GM21515 (cell line): ENCODE measurements at regions not wholly inside any gene's neighbourhood (a gene's known extent, or its start where the extent isn't known, plus 50 kb on each side); places are given as distances from the start of the nearest gene placed in this dataset.

Source experiments
- ATAC-seq: cut with Tn5 transposase; IDR thresholded peaks from one replicate; pipeline ENCODE4 v1.9.1; 2021; ENCODE audit not compliant: unreplicated experiment

GRCh38 chr1:57886376-57886775, 462.5 kb upstream of the DAB1 start:
- ATAC-seq = no peak

GRCh38 chr1:57883642-57883995, 459.8 kb upstream of the DAB1 start:
- ATAC-seq = no peak

GRCh38 chr1:57882934-57883641, 459.2 kb upstream of the DAB1 start:
- no peak for ATAC-seq

DNA sequence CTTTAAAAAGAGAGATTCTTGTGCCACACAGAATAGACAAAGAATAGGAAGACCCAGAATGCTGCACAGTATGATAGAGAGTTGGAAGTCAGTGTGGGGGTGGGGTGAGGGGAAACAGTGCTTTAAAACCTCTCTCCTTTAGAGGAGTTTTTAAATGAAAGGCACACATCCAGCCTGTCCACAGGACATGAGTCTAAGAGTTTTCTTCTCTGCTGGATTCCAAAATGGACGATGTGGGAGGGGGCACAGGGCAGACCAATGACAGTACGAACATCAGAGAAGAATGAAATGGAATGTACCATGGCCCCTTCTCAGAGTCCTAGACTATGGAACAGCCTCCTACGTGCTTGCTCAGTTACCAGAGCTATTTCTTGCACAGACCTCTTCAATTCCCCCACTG, 458.2 kb upstream of the DAB1 start:
- ATAC-seq = no peak

DNA sequence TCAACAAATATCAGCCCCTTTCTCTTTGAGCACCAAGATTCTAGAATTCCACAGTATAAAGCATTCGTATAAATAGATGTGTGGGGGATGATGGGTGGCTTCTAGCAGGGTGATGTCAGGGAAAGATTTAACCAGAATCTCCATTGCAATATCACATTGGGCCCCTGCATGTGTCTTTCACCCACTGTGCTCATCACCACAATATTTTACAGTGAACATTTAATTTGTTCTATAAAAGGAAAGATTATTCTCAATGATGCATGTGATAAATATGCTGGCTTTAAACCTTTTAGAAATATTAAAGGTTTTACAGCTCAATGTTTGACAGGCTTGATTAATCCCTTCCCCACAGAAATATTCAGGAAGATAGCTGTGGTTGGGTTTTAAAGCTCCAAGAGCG, 457.8 kb upstream of the DAB1 start:
- ATAC-seq = no peak

DNA sequence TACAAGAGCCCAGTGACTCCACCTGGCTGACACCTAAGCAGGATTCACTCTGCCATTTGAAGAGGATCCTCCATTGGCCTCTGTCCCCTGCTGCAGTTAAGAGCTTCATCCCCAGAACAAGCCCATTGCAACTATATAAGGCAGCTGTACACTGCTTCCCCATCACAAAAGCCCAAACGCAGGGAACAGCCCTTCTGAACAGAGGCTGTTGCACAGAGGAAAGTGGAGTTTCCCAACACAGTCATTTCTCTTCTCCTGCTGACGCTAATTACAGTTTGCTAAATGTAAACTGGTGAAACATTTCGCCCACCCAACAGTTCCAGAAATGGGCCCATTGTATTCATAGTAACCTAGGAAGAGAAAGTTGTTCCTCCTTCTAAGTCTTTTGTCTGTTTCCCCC, 455.8 kb upstream of the DAB1 start:
- ATAC-seq = no peak

- ATAC-seq = no peak
Observed at GRCh38 chr1:57874418-57874877, 450.6 kb upstream of the DAB1 start.

- ATAC-seq = no peak
Observed at GRCh38 chr1:57872913-57873312, 449.1 kb upstream of the DAB1 start.

DNA sequence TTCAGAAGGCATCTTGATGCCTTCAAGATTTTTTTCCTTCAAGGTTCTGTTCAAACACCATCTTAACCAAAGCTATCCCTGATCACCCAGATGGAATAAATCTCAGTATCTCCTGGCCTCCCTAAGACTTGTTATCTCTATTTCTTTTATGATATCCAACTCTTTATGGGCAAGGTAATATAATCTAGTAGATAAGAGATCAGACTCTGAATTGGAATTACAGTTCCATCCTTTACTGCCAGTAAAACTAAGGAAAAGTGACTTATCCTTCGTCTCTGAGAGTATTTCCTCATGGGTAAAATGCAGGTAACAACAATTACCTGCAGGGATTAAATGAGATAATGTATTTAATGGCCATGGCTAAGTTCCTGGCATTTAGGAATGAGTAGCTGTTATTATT, 445.0 kb upstream of the DAB1 start:
- no peak for ATAC-seq

GRCh38 chr1:57868239-57868638, 444.4 kb upstream of the DAB1 start:
- ATAC-seq = no peak

DNA sequence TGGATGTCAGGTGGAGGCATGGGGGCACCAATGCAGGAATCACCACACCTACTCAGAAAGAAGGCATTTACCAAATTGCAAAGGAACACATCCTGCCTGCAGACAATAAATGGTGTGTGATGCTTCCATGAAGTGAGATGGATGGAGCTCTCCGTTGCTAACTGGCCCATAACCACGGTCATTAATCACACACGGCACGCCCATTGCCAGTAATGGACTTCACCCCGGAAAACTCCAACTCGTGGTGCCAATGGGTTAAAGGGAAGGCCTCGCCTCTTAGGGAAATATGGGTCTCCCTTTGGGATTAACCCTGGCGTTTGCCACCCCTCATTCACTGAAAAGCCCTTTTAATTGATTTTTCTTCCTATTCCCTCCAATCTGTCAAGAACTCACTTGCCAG, 443.1 kb upstream of the DAB1 start:
- no peak for ATAC-seq

DNA sequence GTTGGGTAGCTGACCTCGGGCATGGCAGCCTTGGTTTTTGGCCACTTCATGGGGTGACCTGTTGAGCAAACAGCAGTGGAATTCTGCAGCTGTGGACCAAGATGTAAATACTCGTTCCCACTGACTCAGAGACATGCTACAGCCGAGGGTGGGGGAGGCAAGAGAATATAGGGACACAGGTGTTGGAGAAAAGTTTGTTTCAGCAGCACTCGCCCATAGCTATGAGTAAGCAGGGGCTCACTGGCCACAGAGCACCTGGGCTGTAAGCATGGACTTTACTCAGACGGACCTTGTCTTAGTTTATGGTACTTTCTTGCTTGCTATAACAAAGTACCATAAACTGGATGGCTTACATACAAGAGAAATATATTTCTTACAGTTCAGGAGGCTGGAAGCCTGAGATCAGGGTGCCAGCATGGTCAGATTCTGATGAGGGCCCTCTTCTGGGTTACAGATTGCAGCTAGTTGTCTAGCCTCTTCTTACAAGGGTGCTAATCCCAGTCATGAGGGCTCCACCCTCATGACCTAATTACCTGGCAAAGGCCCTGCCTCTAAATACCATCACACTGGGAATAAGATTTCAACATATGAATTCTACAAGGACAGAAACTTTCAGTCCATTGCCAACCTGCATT, 437.2 kb upstream of the DAB1 start:
- ATAC-seq = no peak

DNA sequence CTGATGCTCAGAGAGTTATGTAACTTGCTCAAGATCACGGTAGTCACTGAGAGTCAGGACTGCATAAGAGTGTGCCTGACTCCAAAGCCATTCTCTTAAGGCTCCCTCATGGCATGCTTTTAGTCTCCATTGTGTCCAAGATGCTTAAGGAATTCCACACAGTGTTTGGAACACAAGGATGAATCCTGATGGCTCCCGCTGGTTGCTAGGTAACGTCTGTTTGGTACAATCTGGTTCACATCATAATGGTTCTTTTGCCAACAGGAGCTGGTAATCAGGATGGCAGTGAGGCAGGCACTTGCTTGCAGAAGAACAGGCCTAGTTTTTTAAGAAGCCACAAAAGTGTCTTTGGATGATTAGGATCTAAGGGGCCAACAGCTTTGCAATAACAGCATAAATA, 436.5 kb upstream of the DAB1 start:
- ATAC-seq = no peak

GRCh38 chr1:57858740-57859139, 434.9 kb upstream of the DAB1 start:
- no peak for ATAC-seq

DNA sequence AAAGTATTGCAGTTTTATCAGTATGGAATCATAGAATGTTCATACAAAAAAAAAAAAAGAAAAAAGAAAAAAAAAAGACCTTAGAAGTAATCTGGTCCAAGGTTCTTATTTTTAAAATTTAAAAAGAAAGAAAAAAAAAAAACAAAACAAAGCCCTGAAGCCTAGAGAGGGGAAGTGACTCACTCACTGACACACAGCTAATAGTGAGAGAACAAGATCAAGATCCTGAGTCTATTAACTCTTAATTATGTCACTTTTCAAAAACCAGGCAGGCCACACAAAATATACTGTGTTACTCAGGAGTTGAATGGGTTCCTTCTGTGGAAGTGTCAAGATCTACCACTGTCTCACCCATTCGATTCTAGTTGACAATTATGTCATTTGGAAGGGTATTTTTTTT, 433.9 kb upstream of the DAB1 start:
- no peak for ATAC-seq

DNA sequence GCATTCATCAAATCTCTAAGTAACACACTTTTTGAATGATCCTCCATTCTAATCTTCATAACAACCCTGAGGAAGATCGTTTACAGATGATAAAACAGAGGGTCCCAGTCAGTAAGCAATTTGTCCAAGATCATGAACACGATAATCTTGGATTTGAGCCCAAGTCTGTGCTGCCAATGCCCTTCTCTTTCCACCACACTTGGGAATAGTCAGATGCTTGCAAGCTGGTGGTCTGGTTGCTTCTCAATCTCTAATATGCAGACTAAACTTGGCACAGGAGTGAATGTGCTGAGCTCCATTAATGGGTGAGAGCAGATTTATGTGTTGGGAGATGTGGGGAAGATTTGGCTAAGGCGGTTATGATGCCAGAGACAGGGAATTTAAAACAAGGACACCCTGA, 430.6 kb upstream of the DAB1 start:
- ATAC-seq = no peak

GRCh38 chr1:57850176-57850940, 426.5 kb upstream of the DAB1 start:
- ATAC-seq = no peak

DNA sequence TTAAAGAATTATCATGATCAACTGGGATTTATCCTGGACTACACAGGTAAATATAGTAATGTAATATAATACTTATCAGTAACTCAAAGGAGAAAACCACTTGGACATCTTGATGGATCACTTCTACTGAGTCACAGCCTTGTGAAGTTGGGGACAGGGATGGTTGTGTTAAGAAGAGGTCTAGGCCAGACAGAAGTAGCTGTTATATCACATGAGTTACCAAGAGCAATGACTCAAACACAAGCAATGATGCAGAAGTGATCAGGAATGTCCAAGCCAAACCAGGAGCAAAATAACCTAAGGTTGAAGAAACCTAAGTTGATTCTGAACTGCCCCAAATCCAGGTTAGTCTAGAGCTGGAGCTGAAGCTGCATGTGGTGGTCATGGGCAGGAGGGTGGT, 424.5 kb upstream of the DAB1 start:
- ATAC-seq = no peak

DNA sequence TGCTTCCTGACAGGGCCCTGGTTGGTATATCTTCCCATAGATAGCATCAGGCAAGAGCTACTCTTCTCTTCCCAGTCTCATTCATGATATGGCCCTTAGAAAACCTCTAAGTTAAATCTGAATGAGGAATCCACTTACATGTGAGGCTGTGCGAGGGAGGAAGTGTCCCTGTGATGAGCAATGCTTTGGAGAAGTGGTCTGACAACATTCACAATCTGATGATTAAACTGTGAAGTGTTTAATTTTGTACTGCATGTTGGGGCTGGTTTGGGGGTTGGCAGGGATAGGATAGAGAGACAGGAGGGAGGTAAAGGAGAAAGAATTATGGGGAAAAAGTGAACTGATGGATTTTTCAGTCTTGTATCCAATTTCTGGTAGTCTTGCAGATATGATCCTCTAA, 421.2 kb upstream of the DAB1 start:
- no peak for ATAC-seq

DNA sequence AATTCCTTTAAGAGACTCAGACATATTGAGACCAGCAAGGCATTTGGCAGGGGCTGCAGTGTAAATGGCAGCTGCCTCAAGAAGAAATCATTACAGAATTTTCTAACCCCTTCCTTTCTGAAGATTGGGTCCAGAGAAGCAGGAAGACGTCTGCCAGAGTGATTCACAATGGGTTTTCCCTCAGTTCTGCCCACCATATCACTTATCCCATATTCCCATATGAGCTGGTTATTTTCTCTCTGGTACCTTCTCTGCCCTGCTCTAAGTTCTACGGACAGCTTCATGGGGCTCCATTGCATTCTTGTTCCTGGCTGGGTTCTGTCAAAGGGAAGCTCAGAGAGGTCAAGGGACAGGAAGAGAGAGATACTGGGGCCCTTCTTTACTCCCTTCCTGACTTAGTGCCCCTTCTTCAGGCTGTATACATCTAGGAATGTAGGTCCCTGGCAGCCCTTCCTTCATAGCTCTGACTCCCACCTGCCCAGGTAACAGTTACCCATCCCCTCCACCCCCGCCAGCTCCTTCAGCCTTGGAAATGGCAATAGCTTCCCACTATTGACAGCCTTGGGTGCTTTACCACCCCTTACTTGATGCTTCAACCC, 420.6 kb upstream of the DAB1 start:
- ATAC-seq = no peak

- ATAC-seq = no peak
Observed at GRCh38 chr1:57843760-57844159, 419.9 kb upstream of the DAB1 start.

DNA sequence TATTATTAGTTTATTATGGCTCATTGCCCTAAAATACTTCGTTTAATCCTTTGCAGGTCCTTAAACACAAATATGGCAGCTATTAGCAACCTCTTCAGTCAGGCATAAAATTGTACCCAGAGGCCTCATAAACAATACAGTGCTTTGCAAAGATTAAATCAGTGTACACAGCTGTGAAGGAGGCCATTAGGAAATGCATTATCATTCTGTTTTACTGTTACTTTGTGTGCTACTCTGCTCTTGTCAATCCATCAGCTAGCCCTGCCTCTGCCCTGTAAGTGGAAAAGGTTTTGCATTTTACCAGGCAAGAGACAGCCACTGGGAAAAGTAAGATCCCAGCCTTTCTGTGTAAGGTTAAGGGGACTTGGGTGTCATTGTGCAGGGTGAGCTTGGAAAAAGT, 415.7 kb upstream of the DAB1 start:
- no peak for ATAC-seq
